ENCODE measurements at regions not wholly inside any gene's neighbourhood (a gene's known extent, or its start where the extent isn't known, plus 50 kb on each side); places are given as distances from the start of the nearest gene placed in this dataset.
A peak's percentile ranks its signal among the peaks of the same experiment; 100 is the strongest.

DNA sequence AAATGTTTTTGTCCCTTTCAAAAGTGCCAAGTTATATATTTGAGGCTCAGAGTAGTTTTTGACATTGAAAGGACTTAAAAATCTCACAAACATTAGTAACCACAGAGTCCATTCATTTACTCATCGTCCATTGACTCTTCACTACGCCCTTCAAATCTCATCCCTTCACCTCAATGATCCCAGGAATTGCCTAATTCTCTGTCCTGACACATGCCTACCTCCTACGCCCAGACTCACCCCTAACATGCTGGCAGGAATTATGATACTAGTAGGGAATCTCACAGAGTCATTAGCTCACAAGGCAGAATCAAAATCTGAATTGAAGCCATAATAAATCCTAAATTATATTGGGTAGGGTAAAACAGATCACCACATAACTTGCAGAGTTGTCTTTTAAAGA is 410.1 kb downstream of the RAP2B start:
- peak; percentile 51 for DNase-seq (ENCODE audit: low read depth)
- TF ChIP-seq, protein P1, sequence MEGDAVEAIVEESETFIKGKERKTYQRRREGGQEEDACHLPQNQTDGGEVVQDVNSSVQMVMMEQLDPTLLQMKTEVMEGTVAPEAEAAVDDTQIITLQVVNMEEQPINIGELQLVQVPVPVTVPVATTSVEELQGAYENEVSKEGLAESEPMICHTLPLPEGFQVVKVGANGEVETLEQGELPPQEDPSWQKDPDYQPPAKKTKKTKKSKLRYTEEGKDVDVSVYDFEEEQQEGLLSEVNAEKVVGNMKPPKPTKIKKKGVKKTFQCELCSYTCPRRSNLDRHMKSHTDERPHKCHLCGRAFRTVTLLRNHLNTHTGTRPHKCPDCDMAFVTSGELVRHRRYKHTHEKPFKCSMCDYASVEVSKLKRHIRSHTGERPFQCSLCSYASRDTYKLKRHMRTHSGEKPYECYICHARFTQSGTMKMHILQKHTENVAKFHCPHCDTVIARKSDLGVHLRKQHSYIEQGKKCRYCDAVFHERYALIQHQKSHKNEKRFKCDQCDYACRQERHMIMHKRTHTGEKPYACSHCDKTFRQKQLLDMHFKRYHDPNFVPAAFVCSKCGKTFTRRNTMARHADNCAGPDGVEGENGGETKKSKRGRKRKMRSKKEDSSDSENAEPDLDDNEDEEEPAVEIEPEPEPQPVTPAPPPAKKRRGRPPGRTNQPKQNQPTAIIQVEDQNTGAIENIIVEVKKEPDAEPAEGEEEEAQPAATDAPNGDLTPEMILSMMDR (IDR thresholded peaks at IDR 0.05; ENCODE audit: insufficient read depth, low read depth, low read length, missing control alignments), result no peak
- no peak overlapping the region for H3K4me3 ChIP-seq (ENCODE audit: low read length)

DNA sequence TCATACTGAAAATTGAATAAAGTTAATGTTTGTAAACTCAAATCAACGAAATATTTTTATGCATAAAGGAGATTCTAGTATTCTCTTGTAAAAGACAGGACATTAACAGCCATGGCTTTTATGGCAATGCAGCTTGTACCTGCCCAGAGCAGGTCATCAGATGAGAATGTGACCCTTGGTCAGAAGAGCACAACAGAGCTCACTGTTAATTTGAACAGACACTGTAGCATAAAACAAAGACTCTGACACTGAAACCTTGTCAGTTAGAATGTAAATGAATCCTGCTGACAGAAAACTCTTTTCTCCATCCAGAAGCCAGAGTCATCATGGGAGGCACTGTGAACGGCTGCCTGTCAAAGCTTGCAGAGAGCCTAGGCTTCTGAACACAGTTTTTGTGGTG is 410.6 kb downstream of the RAP2B start:
- no peak overlapping the region for H3K4me3 ChIP-seq (ENCODE audit: low read length)
- DNase-seq (ENCODE audit: low read depth), result no peak
- TF ChIP-seq, protein P1 (IDR thresholded peaks at IDR 0.05; ENCODE audit: insufficient read depth, low read depth, low read length, missing control alignments), result no peak

DNA sequence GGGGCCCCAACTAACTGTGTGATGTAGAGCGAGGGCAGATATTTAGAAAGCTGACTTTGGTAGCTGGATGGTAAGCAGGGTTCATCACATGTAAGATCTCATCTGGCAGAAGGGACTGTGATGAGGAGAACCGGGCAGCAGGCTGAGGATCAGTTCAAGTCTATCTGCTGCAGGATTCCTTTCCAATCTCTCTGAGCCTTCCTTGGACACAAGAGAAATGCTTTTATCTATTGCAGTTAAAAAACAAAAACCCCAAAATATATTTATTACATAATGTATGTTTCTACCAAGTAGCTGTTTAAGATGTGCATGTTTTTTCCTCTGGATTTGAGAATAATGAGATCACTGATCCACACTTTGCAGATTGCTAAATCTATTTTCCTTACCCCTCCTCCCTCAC is 411.5 kb downstream of the RAP2B start:
- H3K4me3 ChIP-seq (ENCODE audit: low read length), result no peak overlapping the region
- DNase-seq (ENCODE audit: low read depth), result no peak
- TF ChIP-seq, protein P1 (IDR thresholded peaks at IDR 0.05; ENCODE audit: insufficient read depth, low read depth, low read length, missing control alignments), result no peak

DNA sequence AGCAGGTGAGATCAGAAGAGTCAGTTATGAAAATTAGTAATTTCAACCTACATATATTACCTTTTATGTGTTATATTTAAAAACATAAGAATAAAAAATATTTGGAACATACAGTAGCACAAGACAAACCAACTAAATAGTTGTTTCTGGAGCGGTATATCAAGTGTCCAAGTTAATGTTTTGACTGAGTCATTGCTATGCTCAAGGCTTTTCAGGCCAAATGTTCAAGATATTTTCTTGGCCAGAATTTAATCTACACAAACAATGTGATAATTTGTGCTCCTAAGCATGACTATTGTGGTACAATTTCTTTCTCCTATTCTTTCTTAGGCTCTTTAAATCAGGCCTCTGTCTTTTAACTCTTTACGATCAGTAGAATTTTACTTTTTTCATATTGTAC is 412.4 kb downstream of the RAP2B start:
- no peak overlapping the region for H3K4me3 ChIP-seq (ENCODE audit: low read length)
- TF ChIP-seq, protein P1 (IDR thresholded peaks at IDR 0.05; ENCODE audit: insufficient read depth, low read depth, low read length, missing control alignments), result no peak
- DNase-seq (ENCODE audit: low read depth), result no peak

DNA sequence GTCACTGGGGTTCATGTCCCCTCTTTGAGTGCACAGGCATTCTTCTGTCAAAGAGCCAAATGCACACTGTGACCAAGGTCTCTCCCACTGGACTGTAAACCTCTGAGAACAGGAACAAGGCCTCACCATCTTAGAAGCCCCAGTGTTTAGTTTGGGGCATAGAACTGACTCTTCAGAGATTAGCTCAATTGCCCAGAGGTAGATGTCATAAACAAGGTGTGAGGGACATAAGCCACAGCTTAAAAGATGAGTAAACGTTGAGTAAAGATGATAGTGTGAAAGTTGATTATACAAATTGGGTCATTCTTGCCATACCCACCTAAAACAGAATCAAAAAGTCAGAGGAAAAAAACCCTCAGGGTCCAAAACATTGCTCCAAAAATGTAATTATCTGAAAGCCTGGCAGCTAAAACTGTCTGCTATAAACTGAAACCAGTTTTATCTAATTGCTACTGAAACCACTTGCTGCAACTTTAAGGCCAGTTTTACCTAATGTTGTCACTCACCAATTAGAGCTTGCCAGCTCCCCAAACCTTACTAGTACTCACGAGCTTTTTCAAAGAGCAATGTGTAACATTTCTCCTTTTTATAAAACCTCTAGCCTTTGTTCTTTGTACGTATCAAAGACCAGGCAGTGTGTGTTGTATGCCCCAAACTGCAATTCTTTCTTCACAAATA is 415.2 kb downstream of the RAP2B start:
- no peak for DNase-seq (ENCODE audit: low read depth)
- TF ChIP-seq, protein P1 (IDR thresholded peaks at IDR 0.05; ENCODE audit: insufficient read depth, low read depth, low read length, missing control alignments), result no peak

DNA sequence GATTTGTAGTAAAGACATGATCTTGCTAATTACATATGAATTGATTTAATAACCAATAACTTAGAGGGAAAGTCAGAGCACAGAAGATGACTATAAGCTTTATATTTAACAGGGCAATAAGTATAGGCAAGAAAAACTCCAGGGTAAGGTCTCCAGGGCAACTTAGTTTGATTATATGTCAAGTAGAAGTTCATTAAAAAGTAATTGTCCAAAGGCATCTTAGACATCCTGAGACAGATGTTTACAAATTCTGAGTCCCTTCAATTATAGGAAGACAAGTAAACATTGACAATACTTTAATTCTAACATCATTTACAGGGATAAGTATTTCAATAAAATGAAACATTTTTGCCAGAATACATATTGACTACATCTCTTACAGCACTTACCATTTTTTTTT is 416.0 kb downstream of the RAP2B start:
- TF ChIP-seq, protein P1 (IDR thresholded peaks at IDR 0.05; ENCODE audit: insufficient read depth, low read depth, low read length, missing control alignments), result no peak
- no peak overlapping the region for H3K4me3 ChIP-seq (ENCODE audit: low read length)
- no peak for DNase-seq (ENCODE audit: low read depth)

More for the DNA sequence above, 415.2 kb downstream of the RAP2B start:
- no peak overlapping the region for H3K4me3 ChIP-seq (ENCODE audit: low read length)

DNA sequence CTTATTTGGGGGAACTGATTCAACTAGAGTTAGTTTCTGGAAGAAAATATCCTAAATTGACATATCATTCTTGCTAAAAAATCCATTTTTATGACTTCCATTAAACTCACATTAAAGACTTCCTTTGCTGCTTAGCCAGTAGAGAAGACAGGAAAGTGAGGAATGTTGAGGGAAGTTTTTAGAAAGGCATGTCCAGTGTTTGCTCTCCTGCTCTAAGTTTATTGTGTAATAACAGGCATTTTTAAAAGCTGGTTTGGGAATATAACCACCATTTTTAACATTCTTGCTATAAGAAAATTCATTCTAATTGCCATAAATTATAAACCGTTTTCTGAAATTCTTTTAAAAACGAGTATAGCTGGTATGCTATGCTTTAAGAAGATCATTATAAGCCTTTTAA is 428.0 kb downstream of the RAP2B start:
- H3K4me3 ChIP-seq (ENCODE audit: low read length), result no peak overlapping the region
- DNase-seq (ENCODE audit: low read depth), result no peak
- TF ChIP-seq, protein P1 (IDR thresholded peaks at IDR 0.05; ENCODE audit: insufficient read depth, low read depth, low read length, missing control alignments), result no peak
